Osteocyte (in vitro differentiated cells): ENCODE measurements at regions not wholly inside any gene's neighbourhood (a gene's known extent, or its start where the extent isn't known, plus 50 kb on each side); places are given as distances from the start of the nearest gene placed in this dataset.

Experiments
- DNase-seq: peaks from one replicate; pipeline ENCODE4 v3.0.0; 2021; ENCODE audit warnings: mixed read lengths; ENCODE audit not compliant: unreplicated experiment; ENCODE audit errors: extremely low spot score
- H3K27ac Mint-ChIP-seq: one replicate; pipeline ENCODE4 v1.8.0; 2021; ENCODE audit warnings: mild to moderate bottlenecking, mixed read lengths; ENCODE audit not compliant: unreplicated experiment
- H3K27me3 Mint-ChIP-seq: one replicate; pipeline ENCODE4 v1.8.0; 2021; ENCODE audit warnings: mixed read lengths; ENCODE audit not compliant: unreplicated experiment
- H3K36me3 Mint-ChIP-seq: one replicate; pipeline ENCODE4 v1.8.0; 2021; ENCODE audit warnings: mixed read lengths; ENCODE audit not compliant: unreplicated experiment
- H3K4me1 Mint-ChIP-seq: one replicate; pipeline ENCODE4 v1.8.0; 2021; ENCODE audit warnings: mixed read lengths; ENCODE audit not compliant: unreplicated experiment
- H3K4me3 Mint-ChIP-seq: one replicate; pipeline ENCODE4 v1.8.0; 2021; ENCODE audit warnings: mild to moderate bottlenecking, moderate library complexity, mixed read lengths; ENCODE audit not compliant: unreplicated experiment
- H3K9me3 Mint-ChIP-seq: one replicate; pipeline ENCODE4 v1.8.0; 2021; ENCODE audit warnings: mixed read lengths; ENCODE audit not compliant: unreplicated experiment
- TF ChIP-seq, protein P1 (sequence below): fragments of 200-600 bp; sonication (generic); IDR thresholded peaks from 2 replicates; pipeline ENCODE4 v1.5.0; 2021; ENCODE audit warnings: antibody characterized with exemption, mild to moderate bottlenecking, moderate library complexity

- TF ChIP-seq, protein P1, sequence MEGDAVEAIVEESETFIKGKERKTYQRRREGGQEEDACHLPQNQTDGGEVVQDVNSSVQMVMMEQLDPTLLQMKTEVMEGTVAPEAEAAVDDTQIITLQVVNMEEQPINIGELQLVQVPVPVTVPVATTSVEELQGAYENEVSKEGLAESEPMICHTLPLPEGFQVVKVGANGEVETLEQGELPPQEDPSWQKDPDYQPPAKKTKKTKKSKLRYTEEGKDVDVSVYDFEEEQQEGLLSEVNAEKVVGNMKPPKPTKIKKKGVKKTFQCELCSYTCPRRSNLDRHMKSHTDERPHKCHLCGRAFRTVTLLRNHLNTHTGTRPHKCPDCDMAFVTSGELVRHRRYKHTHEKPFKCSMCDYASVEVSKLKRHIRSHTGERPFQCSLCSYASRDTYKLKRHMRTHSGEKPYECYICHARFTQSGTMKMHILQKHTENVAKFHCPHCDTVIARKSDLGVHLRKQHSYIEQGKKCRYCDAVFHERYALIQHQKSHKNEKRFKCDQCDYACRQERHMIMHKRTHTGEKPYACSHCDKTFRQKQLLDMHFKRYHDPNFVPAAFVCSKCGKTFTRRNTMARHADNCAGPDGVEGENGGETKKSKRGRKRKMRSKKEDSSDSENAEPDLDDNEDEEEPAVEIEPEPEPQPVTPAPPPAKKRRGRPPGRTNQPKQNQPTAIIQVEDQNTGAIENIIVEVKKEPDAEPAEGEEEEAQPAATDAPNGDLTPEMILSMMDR = no peak
- no peaks in the 10 kb centered on the region for H3K36me3 Mint-ChIP-seq
- DNase-seq = no peak
- no peaks in the 10 kb centered on the region for H3K9me3 Mint-ChIP-seq
- H3K27me3 Mint-ChIP-seq = peaks cover 14% of the 10 kb centered on the region
- H3K27ac Mint-ChIP-seq = no peak overlapping the region
- H3K4me1 Mint-ChIP-seq = no peaks in the 10 kb centered on the region
- H3K4me3 Mint-ChIP-seq = no peak overlapping the region
Observed at GRCh38 chr2:134774786-134775641, 56.2 kb upstream of the TMEM163 start.

DNA sequence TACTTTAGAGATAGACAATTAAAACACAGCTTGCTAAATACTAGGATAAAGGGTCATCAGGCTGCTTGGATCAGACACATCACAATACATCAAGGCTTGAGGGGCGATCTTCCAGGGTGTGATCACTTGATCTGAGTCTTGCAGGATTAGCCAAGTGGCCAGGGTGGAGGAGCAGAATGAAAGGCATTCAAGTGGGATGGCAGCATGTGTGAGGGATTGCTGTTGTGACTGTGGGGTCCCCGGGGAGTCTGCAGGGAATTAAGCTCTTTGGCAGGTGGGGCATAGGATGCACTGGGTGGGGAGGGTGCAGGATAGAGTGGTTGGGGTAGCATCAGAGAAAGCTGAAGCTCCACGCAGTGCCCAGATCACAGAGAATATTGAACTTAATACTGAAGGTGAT is 58.0 kb upstream of the TMEM163 start:
- Mint-ChIP-seq H3K27ac (no peak overlapping the region), H3K9me3 (no peaks in the 10 kb centered on the region)
- TF ChIP-seq, protein P1 = no peak

GRCh38 chr2:134777593-134777992 is 58.8 kb upstream of the TMEM163 start:
- no peak overlapping the region for H3K4me3 Mint-ChIP-seq
- TF ChIP-seq, protein P1 = no peak
- H3K36me3 Mint-ChIP-seq = no peaks in the 10 kb centered on the region
- H3K9me3 Mint-ChIP-seq = no peaks in the 10 kb centered on the region
- DNase-seq = no peak
- H3K27ac Mint-ChIP-seq = no peak overlapping the region
- H3K27me3 Mint-ChIP-seq = peaks cover 18% of the 10 kb centered on the region
- no peaks in the 10 kb centered on the region for H3K4me1 Mint-ChIP-seq

More for the DNA sequence above, 58.0 kb upstream of the TMEM163 start:
- H3K27me3 Mint-ChIP-seq = peaks cover 13% of the 10 kb centered on the region
- no peak overlapping the region for H3K4me3 Mint-ChIP-seq
- no peaks in the 10 kb centered on the region for H3K4me1 Mint-ChIP-seq
- DNase-seq = no peak
- H3K36me3 Mint-ChIP-seq = no peaks in the 10 kb centered on the region

DNA sequence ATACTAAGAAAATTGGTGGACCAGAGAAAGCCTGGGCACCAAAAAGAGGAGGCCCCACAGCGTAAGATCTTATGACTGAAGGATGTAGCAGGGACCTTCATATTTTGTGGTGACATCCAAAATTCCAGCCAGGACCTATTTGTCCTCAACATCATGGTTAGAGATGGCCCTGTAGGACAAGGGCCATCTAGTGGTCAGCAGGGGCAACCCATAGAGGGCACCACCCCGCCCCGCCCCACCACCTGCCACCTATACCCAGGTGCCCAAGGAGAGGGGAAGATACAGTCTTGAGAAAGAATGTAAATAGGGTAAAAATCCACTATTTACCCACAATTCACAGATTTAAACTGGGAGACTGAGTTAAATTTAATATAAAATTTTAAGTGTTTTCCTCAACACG is 59.6 kb upstream of the TMEM163 start:
- Mint-ChIP-seq H3K4me1 (no peaks in the 10 kb centered on the region), H3K36me3 (no peaks in the 10 kb centered on the region), H3K27ac (no peak overlapping the region), H3K9me3 (no peaks in the 10 kb centered on the region), H3K4me3 (no peak overlapping the region), H3K27me3 (peaks cover 18% of the 10 kb centered on the region)
- TF ChIP-seq, protein P1 = peak; percentile 8
- no peak for DNase-seq

DNA sequence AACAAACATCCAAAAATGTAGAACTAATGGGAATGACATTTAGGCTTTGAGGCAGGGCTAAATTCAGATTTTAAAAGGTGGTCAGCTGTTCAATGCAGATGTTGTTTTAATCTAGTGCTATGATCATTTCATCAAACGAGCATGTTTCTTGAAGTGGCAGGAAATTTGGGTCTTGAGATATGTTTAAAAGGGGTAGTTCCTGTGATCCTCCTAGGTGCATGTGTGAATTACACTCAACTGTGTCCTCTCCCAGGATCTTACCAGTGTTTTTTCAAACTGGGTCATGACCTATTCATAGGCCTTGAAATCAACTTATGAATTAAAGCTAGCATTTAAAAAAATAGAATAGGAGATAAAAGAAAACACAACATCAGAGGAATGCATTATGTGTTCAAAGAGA is 57.4 kb upstream of the ACMSD start:
- TF ChIP-seq, protein P1 = no peak
- H3K36me3 Mint-ChIP-seq = no peaks in the 10 kb centered on the region
- no peak for DNase-seq
- H3K27ac Mint-ChIP-seq = no peak overlapping the region
- H3K4me1 Mint-ChIP-seq = no peaks in the 10 kb centered on the region
- H3K27me3 Mint-ChIP-seq = peaks cover 18% of the 10 kb centered on the region
- H3K9me3 Mint-ChIP-seq = no peaks in the 10 kb centered on the region
- no peak overlapping the region for H3K4me3 Mint-ChIP-seq
